GM12874 (cell line): ENCODE measurements at regions not wholly inside any gene's neighbourhood (a gene's known extent, or its start where the extent isn't known, plus 50 kb on each side); places are given as distances from the start of the nearest gene placed in this dataset.

Experiments used
- TF ChIP-seq, protein P1 (sequence below): IDR thresholded peaks from 2 replicates; pipeline ENCODE4 v1.5.1; 2011; ENCODE audit warnings: low read depth, mild to moderate bottlenecking, control low read depth, low read length, moderate library complexity; ENCODE audit not compliant: insufficient read depth

DNA sequence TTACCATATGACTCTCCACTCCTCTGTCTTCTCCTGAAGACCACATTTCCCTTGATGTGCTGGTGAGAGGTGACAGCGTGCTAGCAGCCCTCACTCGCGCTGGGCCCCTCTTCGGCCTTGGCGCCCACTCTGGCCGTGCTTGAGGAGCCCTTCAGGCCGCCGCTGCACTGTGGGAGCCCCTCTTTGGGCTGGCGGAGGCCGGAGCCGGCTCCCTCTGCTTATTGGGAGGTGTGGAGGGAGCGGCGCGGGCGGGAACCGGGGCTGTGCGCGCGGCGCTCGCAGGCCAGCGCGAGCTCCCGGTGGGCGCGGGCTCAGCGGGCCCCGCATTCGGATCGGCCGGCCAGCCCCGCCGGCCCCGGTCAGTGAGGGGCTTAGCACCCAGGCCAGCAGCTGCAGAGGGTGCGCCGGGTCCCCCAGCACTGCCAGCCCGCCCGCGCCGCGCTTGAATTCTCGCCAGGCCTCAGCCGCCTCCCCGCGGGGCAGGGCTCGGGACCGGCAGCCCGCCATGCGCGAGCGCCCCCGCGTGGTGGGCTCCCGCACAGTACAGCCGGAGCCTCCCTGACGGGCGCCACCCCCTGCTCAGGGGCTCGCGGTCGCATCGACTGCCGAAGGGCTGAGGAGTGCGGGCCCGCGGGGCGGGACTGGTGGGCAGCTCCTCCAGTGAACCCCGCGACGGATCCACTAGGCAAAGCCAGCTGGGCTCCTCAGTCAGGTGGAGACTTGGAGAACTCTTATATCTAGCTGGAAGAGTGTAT is 246.6 kb upstream of the REG3G start:
- TF ChIP-seq, protein P1, sequence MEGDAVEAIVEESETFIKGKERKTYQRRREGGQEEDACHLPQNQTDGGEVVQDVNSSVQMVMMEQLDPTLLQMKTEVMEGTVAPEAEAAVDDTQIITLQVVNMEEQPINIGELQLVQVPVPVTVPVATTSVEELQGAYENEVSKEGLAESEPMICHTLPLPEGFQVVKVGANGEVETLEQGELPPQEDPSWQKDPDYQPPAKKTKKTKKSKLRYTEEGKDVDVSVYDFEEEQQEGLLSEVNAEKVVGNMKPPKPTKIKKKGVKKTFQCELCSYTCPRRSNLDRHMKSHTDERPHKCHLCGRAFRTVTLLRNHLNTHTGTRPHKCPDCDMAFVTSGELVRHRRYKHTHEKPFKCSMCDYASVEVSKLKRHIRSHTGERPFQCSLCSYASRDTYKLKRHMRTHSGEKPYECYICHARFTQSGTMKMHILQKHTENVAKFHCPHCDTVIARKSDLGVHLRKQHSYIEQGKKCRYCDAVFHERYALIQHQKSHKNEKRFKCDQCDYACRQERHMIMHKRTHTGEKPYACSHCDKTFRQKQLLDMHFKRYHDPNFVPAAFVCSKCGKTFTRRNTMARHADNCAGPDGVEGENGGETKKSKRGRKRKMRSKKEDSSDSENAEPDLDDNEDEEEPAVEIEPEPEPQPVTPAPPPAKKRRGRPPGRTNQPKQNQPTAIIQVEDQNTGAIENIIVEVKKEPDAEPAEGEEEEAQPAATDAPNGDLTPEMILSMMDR: no peak

DNA sequence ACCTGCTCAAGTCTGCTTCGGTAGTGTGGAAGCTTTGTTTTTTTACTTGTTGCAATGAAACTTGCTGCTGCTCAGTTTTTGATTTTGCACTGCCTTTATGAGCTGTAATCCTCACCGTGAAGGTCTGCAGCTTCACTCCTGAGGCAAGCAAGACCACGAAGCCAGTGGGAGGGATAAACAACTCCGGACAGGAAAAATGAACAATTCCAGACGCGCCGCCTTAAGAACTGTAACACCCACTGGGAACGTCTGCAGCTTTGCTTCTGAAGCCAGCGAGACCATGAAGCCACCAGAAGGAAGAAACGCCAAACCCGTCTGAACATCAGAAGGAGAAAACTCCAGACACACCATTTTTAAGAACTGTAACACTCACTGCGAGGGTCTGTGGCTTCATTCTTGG is 245.7 kb upstream of the REG3G start:
- TF ChIP-seq, protein P1: no peak

DNA sequence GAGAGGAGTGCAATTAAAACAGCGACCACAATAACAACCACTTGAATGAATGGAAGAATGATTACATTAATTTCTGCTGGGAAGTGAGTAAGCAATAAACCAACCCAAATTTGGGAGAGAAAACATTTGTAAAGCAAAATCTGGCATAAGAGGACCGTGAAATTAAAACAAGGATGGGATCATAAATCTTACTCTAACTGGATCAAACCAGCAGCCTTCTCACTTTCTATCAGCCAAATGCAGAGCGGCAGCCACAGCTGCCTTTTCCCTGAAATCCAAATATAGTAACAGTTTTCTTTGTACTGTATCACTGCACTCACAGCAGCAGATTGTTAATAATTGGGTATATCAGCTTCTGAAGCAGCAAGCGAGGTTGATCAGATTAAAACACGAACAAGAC is 245.2 kb upstream of the REG3G start:
- TF ChIP-seq, protein P1: no peak

DNA sequence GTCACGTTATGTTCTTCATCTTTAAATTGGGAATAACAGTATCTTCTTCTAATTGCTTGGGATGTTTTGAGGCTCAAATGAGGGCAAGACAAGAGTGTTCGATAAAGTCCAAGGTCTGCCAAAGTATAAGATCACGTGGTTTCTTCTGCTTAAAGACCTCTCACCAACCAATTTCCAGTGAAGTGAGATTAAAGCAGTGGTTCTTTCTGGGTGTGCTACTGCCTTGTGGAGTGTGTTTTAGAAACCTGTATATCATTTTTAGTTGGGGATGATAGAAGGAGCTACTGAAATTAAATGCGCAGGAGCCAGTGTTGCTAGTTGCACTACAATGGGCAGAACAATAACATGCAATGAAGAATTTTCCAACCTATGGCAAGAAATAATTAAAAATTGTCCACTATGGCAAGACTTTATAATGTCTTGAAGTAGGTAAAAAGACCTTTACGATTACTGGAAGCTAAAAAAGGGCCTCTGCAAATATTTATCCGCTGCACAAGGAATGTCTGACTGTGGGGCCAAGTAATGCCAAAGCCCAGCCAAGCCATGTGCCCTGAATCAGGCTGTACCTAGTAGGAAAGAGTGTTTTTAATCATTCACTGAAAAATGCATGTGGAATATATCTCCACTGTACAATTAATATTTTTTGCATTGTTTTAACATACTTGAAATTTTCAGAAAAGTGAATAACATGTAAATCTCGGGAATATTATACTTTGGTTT is 244.5 kb upstream of the REG3G start:
- TF ChIP-seq, protein P1: no peak

DNA sequence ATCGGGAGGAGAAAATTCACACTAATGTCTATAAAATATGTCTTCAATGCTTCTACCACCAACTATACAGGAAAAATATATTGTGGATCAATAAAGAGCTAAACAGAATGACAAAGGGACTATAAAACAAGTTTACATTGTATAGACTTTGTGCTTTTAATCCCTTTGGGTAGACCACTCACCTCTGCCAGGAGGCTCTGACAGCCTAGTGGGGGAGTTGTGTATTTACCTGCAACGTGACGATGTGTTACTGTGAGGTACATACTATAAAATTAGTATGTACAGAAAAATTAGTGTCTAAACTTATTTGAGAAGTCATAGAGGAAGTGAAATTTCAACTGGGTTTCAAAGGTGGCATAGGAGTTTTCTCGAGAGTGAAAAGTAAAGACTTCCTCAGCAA is 243.3 kb upstream of the REG3G start:
- TF ChIP-seq, protein P1: no peak

DNA sequence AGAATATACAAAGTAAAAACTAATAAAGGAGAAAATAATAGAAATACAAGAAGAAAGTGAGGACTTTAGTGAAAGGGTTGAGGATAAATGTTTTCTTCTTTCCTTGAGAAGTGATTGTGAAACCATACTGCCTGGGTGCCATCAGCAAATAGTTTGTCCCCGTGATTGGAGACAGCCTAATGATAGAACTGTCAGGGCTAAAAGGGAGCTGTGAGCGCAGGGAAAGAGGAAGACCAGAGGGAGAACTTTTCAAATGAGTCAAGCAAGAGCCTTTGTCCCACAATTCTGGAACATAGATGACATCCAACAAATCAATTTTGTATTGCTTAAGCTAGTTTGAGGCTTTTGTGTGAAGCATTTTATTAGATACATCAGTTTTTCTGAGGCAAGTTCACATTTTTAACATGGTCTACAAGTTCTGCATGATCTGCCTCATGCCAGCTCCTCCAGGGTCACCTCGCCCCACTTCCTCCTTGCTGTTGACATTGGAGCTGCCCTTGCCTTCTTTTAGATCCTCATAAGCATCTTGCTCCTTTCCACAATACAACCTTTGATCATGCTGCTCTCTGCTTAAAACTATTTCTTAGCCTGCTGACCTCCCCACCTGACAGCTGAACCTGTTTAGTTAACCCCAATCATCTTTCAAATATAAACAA is 213.4 kb upstream of the REG3G start:
- TF ChIP-seq, protein P1: no peak

DNA sequence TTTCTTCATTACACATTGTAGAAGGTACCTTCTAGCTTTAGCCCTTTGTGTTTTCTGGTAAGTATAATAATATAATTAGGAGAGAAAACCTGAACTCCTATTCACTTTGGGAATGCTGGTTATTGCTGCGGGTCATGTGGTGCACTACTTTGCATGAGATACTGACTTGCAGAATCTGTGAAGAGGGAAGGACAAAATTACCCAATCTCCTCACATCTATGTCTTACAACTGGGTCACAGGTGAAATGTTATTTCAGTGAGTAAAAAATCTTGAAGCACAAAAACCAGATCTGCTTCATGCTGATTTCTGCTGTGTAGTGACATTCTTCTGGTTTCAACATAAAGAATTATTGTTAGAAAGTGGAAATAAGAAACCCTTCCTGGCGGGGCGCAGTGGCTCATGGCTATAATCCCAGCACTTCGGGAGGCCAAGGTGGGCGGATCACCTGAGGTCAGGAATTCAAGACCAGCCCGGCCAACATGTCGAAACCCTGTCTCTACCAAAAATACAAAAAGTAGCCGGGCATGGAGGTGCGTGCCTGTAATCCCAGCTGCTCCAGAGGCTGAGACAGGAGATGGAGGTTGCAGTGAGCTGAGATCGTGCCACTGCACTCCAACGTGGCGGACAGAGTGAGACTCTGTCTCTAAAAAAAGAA is 211.0 kb upstream of the REG3G start:
- TF ChIP-seq, protein P1: no peak
